GM21367 (cell line): ENCODE measurements at regions not wholly inside any gene's neighbourhood (a gene's known extent, or its start where the extent isn't known, plus 50 kb on each side); places are given as distances from the start of the nearest gene placed in this dataset.
"Not testable (repeated sequence)": the region's sequence is repeated elsewhere in the genome, so short reads cannot be mapped to it uniquely, and the experiment has no call there.

Source experiments
- ATAC-seq: cut with Tn5 transposase; IDR thresholded peaks from one replicate; pipeline ENCODE4 v1.9.1; 2021; ENCODE audit not compliant: unreplicated experiment

- not testable (repeated sequence) for ATAC-seq
Measured at GRCh38 chr17:46460129-46460528, 52.1 kb upstream of the LRRC37A2 start.

- not testable (repeated sequence) for ATAC-seq
Measured at GRCh38 chr17:46455069-46455468, 57.2 kb upstream of the LRRC37A2 start.

GRCh38 chr17:46454572-46454971 is 57.7 kb upstream of the LRRC37A2 start:
- not testable (repeated sequence) for ATAC-seq

GRCh38 chr17:46453077-46453476 is 59.2 kb upstream of the LRRC37A2 start:
- ATAC-seq, result not testable (repeated sequence)

GRCh38 chr17:46445849-46446248 is 66.4 kb upstream of the LRRC37A2 start:
- ATAC-seq, result not testable (repeated sequence)

- ATAC-seq, result not testable (repeated sequence)
Measured at GRCh38 chr17:46445411-46445810, 66.9 kb upstream of the LRRC37A2 start.

GRCh38 chr17:46442153-46442552 is 70.1 kb upstream of the LRRC37A2 start:
- ATAC-seq, result not testable (repeated sequence)

- ATAC-seq, result not testable (repeated sequence)
Measured at GRCh38 chr17:46440665-46441064, 71.6 kb upstream of the LRRC37A2 start.

GRCh38 chr17:46434450-46435062 is 73.0 kb upstream of the ARL17B start:
- ATAC-seq, result peak; percentile 51

- not testable (repeated sequence) for ATAC-seq
Measured at GRCh38 chr17:46430300-46430699, 68.7 kb upstream of the ARL17B start.

GRCh38 chr17:46429675-46430074 is 68.1 kb upstream of the ARL17B start:
- not testable (repeated sequence) for ATAC-seq

GRCh38 chr17:46424187-46424884 is 62.8 kb upstream of the ARL17B start:
- ATAC-seq, result not testable (repeated sequence)

GRCh38 chr17:46417907-46418306 is 56.3 kb upstream of the ARL17B start:
- ATAC-seq, result not testable (repeated sequence)

- not testable (repeated sequence) for ATAC-seq
Measured at GRCh38 chr17:46417261-46417660, 55.7 kb upstream of the ARL17B start.

- not testable (repeated sequence) for ATAC-seq
Measured at GRCh38 chr17:46414559-46414958, 53.0 kb upstream of the ARL17B start.

- not testable (repeated sequence) for ATAC-seq
Measured at GRCh38 chr17:46412156-46412555, 50.6 kb upstream of the ARL17B start.

GRCh38 chr17:46411172-46411852 is 49.7 kb upstream of the ARL17B start:
- not testable (repeated sequence) for ATAC-seq
